Endothelial cell (in vitro differentiated cells): ENCODE measurements at regions not wholly inside any gene's neighbourhood (a gene's known extent, or its start where the extent isn't known, plus 50 kb on each side); places are given as distances from the start of the nearest gene placed in this dataset.

ENCODE experiments used
- DNase-seq: peaks from one replicate; pipeline ENCODE4 v3.0.0; 2021; ENCODE audit warnings: low spot score
- H3K27ac Mint-ChIP-seq: one replicate; pipeline ENCODE4 v1.8.0; 2021; ENCODE audit warnings: mixed read lengths, inconsistent platforms; ENCODE audit not compliant: unreplicated experiment
- H3K27me3 Mint-ChIP-seq: one replicate; pipeline ENCODE4 v1.8.0; 2021; ENCODE audit warnings: mild to moderate bottlenecking, moderate library complexity, mixed read lengths, inconsistent platforms; ENCODE audit not compliant: unreplicated experiment
- H3K36me3 Mint-ChIP-seq: one replicate; pipeline ENCODE4 v1.8.0; 2021; ENCODE audit warnings: mild to moderate bottlenecking, low read depth, mixed read lengths, inconsistent platforms; ENCODE audit not compliant: unreplicated experiment
- H3K4me1 Mint-ChIP-seq: one replicate; pipeline ENCODE4 v1.8.0; 2021; ENCODE audit warnings: mild to moderate bottlenecking, mixed read lengths, inconsistent platforms; ENCODE audit not compliant: unreplicated experiment
- H3K4me3 Mint-ChIP-seq: one replicate; pipeline ENCODE4 v1.8.0; 2021; ENCODE audit warnings: mild to moderate bottlenecking, mixed read lengths, inconsistent platforms; ENCODE audit not compliant: unreplicated experiment
- H3K9me3 Mint-ChIP-seq: one replicate; pipeline ENCODE4 v1.8.0; 2021; ENCODE audit warnings: mixed read lengths, inconsistent platforms; ENCODE audit not compliant: unreplicated experiment
- CTCF ChIP-seq: fragments of 200-600 bp; sonication (generic); IDR thresholded peaks from one replicate; pipeline ENCODE4 v1.5.0; 2021; ENCODE audit warnings: antibody characterized with exemption; ENCODE audit not compliant: unreplicated experiment

GRCh38 chr5:67515020-67515689, 318.6 kb upstream of the CD180 start:
- H3K9me3 Mint-ChIP-seq, result no peaks in the 10 kb centered on the region
- H3K27ac Mint-ChIP-seq, result no peak overlapping the region
- no peak for TF ChIP-seq CTCF
- no peak overlapping the region for H3K4me3 Mint-ChIP-seq
- H3K36me3 Mint-ChIP-seq, result no peaks in the 10 kb centered on the region
- no peak for DNase-seq
- peaks cover 4% of the 10 kb centered on the region for H3K4me1 Mint-ChIP-seq
- no peaks in the 10 kb centered on the region for H3K27me3 Mint-ChIP-seq

- Mint-ChIP-seq H3K27me3 (no peaks in the 10 kb centered on the region), H3K36me3 (no peaks in the 10 kb centered on the region), H3K9me3 (no peaks in the 10 kb centered on the region), H3K4me1 (no peaks in the 10 kb centered on the region), H3K4me3 (no peak overlapping the region), H3K27ac (no peak overlapping the region)
- no peak for DNase-seq
- TF ChIP-seq CTCF, result no peak
Measured at GRCh38 chr5:67512758-67513157, 316.2 kb upstream of the CD180 start.

- no peak overlapping the region for H3K4me3 Mint-ChIP-seq
- no peaks in the 10 kb centered on the region for H3K36me3 Mint-ChIP-seq
- no peak for TF ChIP-seq CTCF
- no peak overlapping the region for H3K27ac Mint-ChIP-seq
- H3K27me3 Mint-ChIP-seq, result no peaks in the 10 kb centered on the region
- no peaks in the 10 kb centered on the region for H3K9me3 Mint-ChIP-seq
- H3K4me1 Mint-ChIP-seq, result no peaks in the 10 kb centered on the region
- DNase-seq, result no peak
Measured at GRCh38 chr5:67511911-67512310, 315.3 kb upstream of the CD180 start.

- Mint-ChIP-seq H3K27me3 (no peaks in the 10 kb centered on the region), H3K36me3 (no peaks in the 10 kb centered on the region), H3K27ac (no peak overlapping the region), H3K9me3 (no peaks in the 10 kb centered on the region), H3K4me3 (no peak overlapping the region), H3K4me1 (no peaks in the 10 kb centered on the region)
- no peak for TF ChIP-seq CTCF
- DNase-seq, result no peak
Measured at GRCh38 chr5:67510204-67510603, 313.6 kb upstream of the CD180 start.

GRCh38 chr5:67509402-67510186, 313.0 kb upstream of the CD180 start:
- no peak overlapping the region for H3K4me3 Mint-ChIP-seq
- H3K27ac Mint-ChIP-seq, result no peak overlapping the region
- H3K9me3 Mint-ChIP-seq, result no peaks in the 10 kb centered on the region
- no peaks in the 10 kb centered on the region for H3K36me3 Mint-ChIP-seq
- no peak for DNase-seq
- TF ChIP-seq CTCF, result no peak
- no peaks in the 10 kb centered on the region for H3K27me3 Mint-ChIP-seq
- no peaks in the 10 kb centered on the region for H3K4me1 Mint-ChIP-seq
